GM06990 (cell line): ENCODE measurements at regions not wholly inside any gene's neighbourhood (a gene's known extent, or its start where the extent isn't known, plus 50 kb on each side); places are given as distances from the start of the nearest gene placed in this dataset.

Experiments
- DNase-seq: peaks from one replicate; pipeline ENCODE4 v3.0.0-alpha.2; 2011; ENCODE audit not compliant: insufficient read length; ENCODE audit errors: extremely low read depth
- H3K27me3 ChIP-seq: replicated peaks from 2 replicates; pipeline ENCODE4 v1.6.0; 2011; ENCODE audit warnings: low read length; ENCODE audit not compliant: control insufficient read depth, insufficient read depth
- H3K36me3 ChIP-seq: 2 replicates; pipeline ENCODE4 v1.5.1; 2011; ENCODE audit warnings: low read length; ENCODE audit not compliant: control insufficient read depth, insufficient read depth
- H3K4me3 ChIP-seq: replicated peaks from 2 replicates; pipeline ENCODE4 v1.5.1; 2011; ENCODE audit warnings: low read depth, mild to moderate bottlenecking, control low read depth, low read length
- CTCF ChIP-seq: IDR thresholded peaks from 2 replicates; pipeline ENCODE4 v1.5.1; 2011; ENCODE audit warnings: low read length, control low read depth, mild to moderate bottlenecking, inconsistent platforms; ENCODE audit not compliant: insufficient read depth, poor library complexity, severe bottlenecking

- no peak for DNase-seq
- no peak for TF ChIP-seq CTCF
- no peak overlapping the region for H3K4me3 ChIP-seq
- H3K36me3 ChIP-seq, result no peaks in the 10 kb centered on the region
- H3K27me3 ChIP-seq, result no peaks in the 10 kb centered on the region
These were observed 155.9 kb downstream of the SLC30A10 start for GRCh38 chr1:219772265-219773036.

GRCh38 chr1:219771080-219771479 is 157.3 kb downstream of the SLC30A10 start:
- DNase-seq, result no peak
- no peak overlapping the region for H3K4me3 ChIP-seq
- no peaks in the 10 kb centered on the region for H3K27me3 ChIP-seq
- no peaks in the 10 kb centered on the region for H3K36me3 ChIP-seq
- no peak for TF ChIP-seq CTCF

GRCh38 chr1:219763321-219763720 is 150.4 kb upstream of the ZC3H11B start:
- no peak for TF ChIP-seq CTCF
- H3K4me3 ChIP-seq, result no peak overlapping the region
- H3K36me3 ChIP-seq, result no peaks in the 10 kb centered on the region
- no peaks in the 10 kb centered on the region for H3K27me3 ChIP-seq
- no peak for DNase-seq

GRCh38 chr1:219761208-219761860 is 148.4 kb upstream of the ZC3H11B start:
- H3K4me3 ChIP-seq, result no peak overlapping the region
- DNase-seq, result no peak
- no peak for TF ChIP-seq CTCF
- no peaks in the 10 kb centered on the region for H3K36me3 ChIP-seq
- no peaks in the 10 kb centered on the region for H3K27me3 ChIP-seq

GRCh38 chr1:219759095-219759494 is 146.2 kb upstream of the ZC3H11B start:
- no peak for DNase-seq
- TF ChIP-seq CTCF, result no peak
- no peaks in the 10 kb centered on the region for H3K36me3 ChIP-seq
- no peaks in the 10 kb centered on the region for H3K27me3 ChIP-seq
- H3K4me3 ChIP-seq, result no peak overlapping the region

GRCh38 chr1:219757890-219758289 is 145.0 kb upstream of the ZC3H11B start:
- Histone ChIP-seq H3K27me3 (no peaks in the 10 kb centered on the region), H3K4me3 (no peak overlapping the region), H3K36me3 (no peaks in the 10 kb centered on the region)
- TF ChIP-seq CTCF, result no peak
- DNase-seq, result no peak
